ENCODE measurements at regions not wholly inside any gene's neighbourhood (a gene's known extent, or its start where the extent isn't known, plus 50 kb on each side); places are given as distances from the start of the nearest gene placed in this dataset.

GRCh38 chr2:140027320-140027719 is 1247.1 kb upstream of the NXPH2 start:
- Histone ChIP-seq H3K27me3 (no peaks in the 10 kb centered on the region), H3K36me3 (no peaks in the 10 kb centered on the region), H3K27ac (no peak overlapping the region), H3K4me1 (no peaks in the 10 kb centered on the region), H3K4me3 (no peak overlapping the region), H3K9me3 (no peaks in the 10 kb centered on the region)
- no peak for TF ChIP-seq CTCF (IDR thresholded peaks at IDR 0.05)
- ATAC-seq (no peak), DNase-seq (no peak), FAIRE-seq (no peak)
- intact Hi-C loops (cut with DNase I) = no loop called here
- 79 to 85% methylated on average over 7 of the region's 7 CpGs for WGBS, 2 donors

GRCh38 chr2:140023291-140023690 is 1243.1 kb upstream of the NXPH2 start:
- no peak for TF ChIP-seq CTCF (IDR thresholded peaks at IDR 0.05)

GRCh38 chr2:140018541-140018940 is 1238.4 kb upstream of the NXPH2 start:
- no peak for DNase-seq
- ATAC-seq = no peak
- 38 to 42% methylated on average over 2 of the region's 2 CpGs for WGBS, 2 donors

More at GRCh38 chr2:140023291-140023690, 1243.1 kb upstream of the NXPH2 start:
- WGBS, 2 donors = 19 to 31% methylated on average over 2 of the region's 2 CpGs
- no peak for ATAC-seq
- intact Hi-C loops (cut with DNase I) = no loop called here
- no peak overlapping the region for H3K27ac ChIP-seq
- no peaks in the 10 kb centered on the region for H3K9me3 ChIP-seq
- H3K36me3 ChIP-seq = no peaks in the 10 kb centered on the region
- no peak for FAIRE-seq
- no peak for DNase-seq
- H3K27me3 ChIP-seq = no peaks in the 10 kb centered on the region
- no peak overlapping the region for H3K4me3 ChIP-seq
- no peaks in the 10 kb centered on the region for H3K4me1 ChIP-seq

GRCh38 chr2:140014204-140014546 is 1234.0 kb upstream of the NXPH2 start:
- H3K36me3 ChIP-seq = no peaks in the 10 kb centered on the region
- 46 to 50% methylated on average over 1 of the region's 1 CpG for WGBS, 2 donors
- H3K27ac ChIP-seq = no peak overlapping the region
- no peak for ATAC-seq
- intact Hi-C loops (cut with DNase I) = no loop called here
- no peaks in the 10 kb centered on the region for H3K4me1 ChIP-seq
- H3K9me3 ChIP-seq = no peaks in the 10 kb centered on the region
- no peak for FAIRE-seq
- no peak for TF ChIP-seq CTCF (IDR thresholded peaks at IDR 0.05)
- no peak overlapping the region for H3K4me3 ChIP-seq
- no peaks in the 10 kb centered on the region for H3K27me3 ChIP-seq
- no peak for DNase-seq

More at GRCh38 chr2:140018541-140018940, 1238.4 kb upstream of the NXPH2 start:
- Histone ChIP-seq H3K27me3 (no peaks in the 10 kb centered on the region), H3K4me1 (no peaks in the 10 kb centered on the region), H3K27ac (no peak overlapping the region), H3K4me3 (no peak overlapping the region), H3K36me3 (no peaks in the 10 kb centered on the region), H3K9me3 (no peaks in the 10 kb centered on the region)
- intact Hi-C loops (cut with DNase I) = no loop called here
- no peak for FAIRE-seq
- no peak for TF ChIP-seq CTCF (IDR thresholded peaks at IDR 0.05)

GRCh38 chr2:140013545-140014203 is 1233.5 kb upstream of the NXPH2 start:
- no peak for TF ChIP-seq CTCF (IDR thresholded peaks at IDR 0.05)
- Histone ChIP-seq H3K4me1 (no peaks in the 10 kb centered on the region), H3K27me3 (no peaks in the 10 kb centered on the region), H3K9me3 (no peaks in the 10 kb centered on the region), H3K27ac (no peak overlapping the region), H3K36me3 (no peaks in the 10 kb centered on the region), H3K4me3 (no peak overlapping the region)
- FAIRE-seq (no peak), ATAC-seq (no peak), DNase-seq (no peak)
- intact Hi-C loops (cut with DNase I) = no loop called here
- WGBS, 2 donors = 68 to 69% methylated on average over 3 of the region's 3 CpGs

Measured in pancreas (tissue), 10 donors.